ENCODE measurements at regions not wholly inside any gene's neighbourhood (a gene's known extent, or its start where the extent isn't known, plus 50 kb on each side); places are given as distances from the start of the nearest gene placed in this dataset.

DNA sequence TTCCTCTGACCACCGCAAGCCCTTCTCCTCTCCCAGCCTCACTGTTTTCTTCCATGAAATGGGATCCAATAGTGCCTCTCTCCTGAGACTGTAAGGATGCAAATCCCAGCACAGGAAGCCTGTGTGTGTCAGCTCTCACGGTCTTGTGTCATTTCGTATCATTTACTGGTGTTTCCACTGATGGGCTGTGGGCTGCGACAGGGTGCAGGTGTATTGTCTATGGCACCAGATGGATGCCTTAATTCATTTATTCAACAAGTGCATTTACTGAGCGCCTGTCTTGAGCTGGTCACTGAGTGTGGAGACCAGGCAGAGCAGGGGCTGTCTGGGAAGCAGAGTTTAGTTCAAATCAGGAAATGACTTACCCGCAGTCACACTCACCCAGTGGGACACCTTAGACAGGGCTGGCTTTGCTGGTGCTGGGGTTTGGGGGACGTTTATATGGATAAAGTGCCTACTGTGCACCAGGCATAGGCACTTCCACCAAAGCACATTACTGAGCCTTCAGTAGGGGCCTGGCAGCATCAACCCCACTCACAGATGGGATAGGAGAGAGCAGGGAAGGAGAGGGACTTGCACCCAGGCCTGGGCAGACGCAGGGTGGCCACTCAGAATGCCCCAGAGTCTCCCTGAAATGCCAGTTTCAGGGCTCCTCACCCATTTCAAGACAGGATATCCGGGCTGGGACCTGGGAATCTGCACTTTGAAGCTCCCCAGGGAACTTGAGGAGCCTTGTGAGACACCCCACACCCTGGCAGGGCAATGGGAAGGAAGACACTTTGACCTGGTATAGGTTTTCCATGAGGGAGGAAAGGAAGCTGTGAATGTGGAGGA lies 398.9 kb downstream of the MATN1 start:
- DNase-seq (ENCODE audit: extremely low read depth in 1 of 2, low read depth in 1 of 2), result no peak

- no peak for DNase-seq (ENCODE audit: extremely low read depth in 1 of 2, low read depth in 1 of 2)
Measured at GRCh38 chr1:30323841-30324240, 399.5 kb downstream of the MATN1 start.

DNA sequence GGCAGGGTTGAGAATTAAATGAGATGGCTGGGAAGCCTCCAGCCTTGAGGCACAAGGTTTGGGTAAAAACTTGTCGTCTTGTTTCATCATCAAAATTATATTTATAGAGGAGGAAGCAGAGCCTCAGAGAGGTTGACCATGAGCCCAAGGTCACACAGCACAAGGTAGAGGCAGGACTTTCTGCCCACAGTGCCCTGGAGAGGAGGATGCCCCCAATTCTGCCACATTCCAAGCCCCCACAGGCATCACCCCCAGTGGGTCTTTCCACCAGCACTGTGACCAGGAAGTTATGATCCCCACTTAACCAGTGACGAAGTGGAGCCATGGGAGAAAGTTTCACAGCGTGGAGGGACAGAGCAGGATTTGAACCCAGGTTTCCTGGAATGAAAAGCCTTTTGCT lies 400.0 kb downstream of the MATN1 start:
- no peak for DNase-seq (ENCODE audit: extremely low read depth in 1 of 2, low read depth in 1 of 2)

DNA sequence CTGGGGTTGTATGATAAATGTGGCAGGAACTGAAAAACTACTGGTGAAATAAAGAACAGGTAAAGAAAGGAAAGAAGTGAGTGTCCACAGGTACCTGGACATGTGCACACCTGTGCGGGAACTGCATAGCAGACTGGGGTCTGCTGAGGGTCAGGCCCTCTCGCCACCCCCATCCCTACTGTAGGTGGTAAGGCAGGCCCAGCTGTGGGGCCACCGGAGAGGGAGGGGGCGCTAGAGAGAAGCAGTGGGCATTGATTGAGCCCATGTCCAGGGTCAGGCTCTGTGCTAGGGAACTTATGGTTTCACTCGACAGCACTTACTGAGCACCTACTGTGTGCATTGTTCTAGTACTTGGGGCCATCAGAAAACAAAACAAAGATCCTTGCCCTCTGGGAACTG lies 400.5 kb downstream of the MATN1 start:
- DNase-seq (ENCODE audit: extremely low read depth in 1 of 2, low read depth in 1 of 2), result no peak

- DNase-seq (ENCODE audit: extremely low read depth in 1 of 2, low read depth in 1 of 2), result no peak
Measured at GRCh38 chr1:30321996-30322858, 401.2 kb downstream of the MATN1 start.

DNA sequence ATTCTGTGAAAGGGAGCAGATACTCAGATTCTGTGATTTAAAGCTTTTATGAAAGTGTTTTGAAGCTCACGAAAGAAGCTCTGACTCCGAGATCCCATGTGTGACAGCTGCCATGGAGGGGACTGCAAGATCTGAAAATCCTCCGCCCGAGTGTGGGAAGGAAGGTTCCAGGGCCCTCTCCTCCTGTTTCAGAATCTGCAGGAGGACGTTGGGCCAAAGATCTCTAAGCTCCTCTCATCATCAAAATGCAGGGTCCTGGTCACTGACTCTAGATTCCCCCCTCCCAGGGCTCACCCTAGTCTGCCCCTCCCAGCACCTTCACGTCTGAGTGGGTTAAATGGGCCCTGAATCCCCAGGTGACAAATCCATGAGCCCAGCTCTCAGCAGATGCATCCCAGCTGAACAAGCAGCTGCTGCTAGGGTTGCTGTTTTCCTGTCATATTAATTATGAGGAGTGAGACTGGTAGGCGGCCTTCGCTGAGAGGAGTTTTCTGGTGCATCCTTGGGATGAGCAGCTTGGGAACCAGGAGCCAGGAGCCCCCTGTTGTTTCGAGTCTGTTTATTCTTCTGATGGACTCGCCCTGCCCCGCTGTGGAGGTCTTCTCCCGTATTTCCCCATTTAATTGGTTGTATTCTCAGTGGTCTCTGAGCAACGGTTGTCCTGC lies 402.0 kb downstream of the MATN1 start:
- DNase-seq (ENCODE audit: extremely low read depth in 1 of 2, low read depth in 1 of 2), result no peak

GRCh38 chr1:30320581-30320890 lies 402.8 kb downstream of the MATN1 start:
- no peak for DNase-seq (ENCODE audit: extremely low read depth in 1 of 2, low read depth in 1 of 2)

- no peak for DNase-seq (ENCODE audit: extremely low read depth in 1 of 2, low read depth in 1 of 2)
Measured at GRCh38 chr1:30319765-30320580, 403.4 kb downstream of the MATN1 start.

DNA sequence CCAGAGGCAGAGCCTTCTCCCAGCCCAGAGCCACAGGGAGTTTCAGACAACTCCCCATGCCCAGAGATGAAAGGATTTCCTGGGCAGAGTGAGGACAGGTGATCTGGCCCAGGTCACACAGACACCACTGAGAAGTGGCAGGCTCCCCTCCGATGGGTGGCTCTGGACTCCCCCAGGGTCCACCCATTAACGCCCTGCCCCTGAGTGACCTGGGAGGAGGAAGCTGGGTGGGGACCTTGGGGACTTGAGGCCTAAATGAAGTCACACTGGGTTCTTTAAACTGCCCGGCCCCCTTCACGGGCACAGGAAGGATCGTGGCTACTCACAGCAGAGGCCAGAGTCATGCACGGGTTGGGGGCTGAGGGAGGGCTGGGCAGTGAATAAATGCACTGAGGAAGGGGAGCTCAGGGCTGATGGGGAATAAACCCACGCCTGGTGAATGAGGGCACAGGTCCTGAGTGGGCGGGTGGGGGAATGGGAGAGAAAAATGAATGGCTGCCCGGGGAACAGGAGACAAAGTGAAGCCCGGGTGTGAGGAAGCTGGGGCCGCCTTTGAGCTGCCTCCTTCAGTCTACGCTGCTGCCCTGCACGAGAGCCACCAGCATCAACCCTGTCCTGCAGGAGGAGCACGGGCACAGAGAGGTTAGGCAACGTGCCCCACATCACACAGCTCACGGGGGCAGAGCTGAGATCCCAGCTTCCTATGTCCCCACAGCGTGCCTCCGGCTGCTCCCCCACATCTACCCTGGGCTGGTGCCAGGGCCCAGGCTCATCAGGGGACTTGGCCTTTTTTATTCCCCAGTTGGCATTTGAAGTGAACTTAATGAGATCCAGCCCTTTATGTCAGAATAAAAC lies 404.3 kb downstream of the MATN1 start:
- DNase-seq (ENCODE audit: extremely low read depth in 1 of 2, low read depth in 1 of 2), result no peak

GRCh38 chr1:30318413-30318812 lies 405.0 kb downstream of the MATN1 start:
- DNase-seq (ENCODE audit: extremely low read depth in 1 of 2, low read depth in 1 of 2), result no peak

DNA sequence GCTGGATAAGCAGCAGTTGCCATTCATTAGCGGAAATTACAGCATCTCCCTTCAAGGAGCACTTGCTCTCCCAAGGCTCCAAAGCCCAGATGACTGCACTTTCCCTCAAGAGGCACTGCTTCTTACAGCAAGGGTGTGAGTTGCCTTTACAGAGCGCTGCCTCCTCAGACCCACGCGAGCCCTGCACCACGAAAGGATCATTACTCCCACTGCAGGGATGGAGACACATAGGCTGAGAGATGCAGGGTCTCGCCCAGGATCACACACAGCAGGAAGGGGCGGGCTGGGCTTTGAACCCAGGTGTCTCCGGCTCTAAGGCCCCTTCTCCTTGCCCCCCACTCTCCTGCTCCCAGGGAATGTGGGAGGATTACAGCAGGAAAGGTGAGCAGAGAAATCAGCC lies 405.5 kb downstream of the MATN1 start:
- DNase-seq (ENCODE audit: extremely low read depth in 1 of 2, low read depth in 1 of 2), result no peak

- DNase-seq (ENCODE audit: extremely low read depth in 1 of 2, low read depth in 1 of 2), result no peak
Measured at GRCh38 chr1:30316056-30316455, 407.3 kb downstream of the MATN1 start.

- no peak for DNase-seq (ENCODE audit: extremely low read depth in 1 of 2, low read depth in 1 of 2)
Measured at GRCh38 chr1:30315185-30315960, 408.0 kb downstream of the MATN1 start.

GRCh38 chr1:30314591-30314990 lies 408.8 kb downstream of the MATN1 start:
- DNase-seq (ENCODE audit: extremely low read depth in 1 of 2, low read depth in 1 of 2), result no peak

DNA sequence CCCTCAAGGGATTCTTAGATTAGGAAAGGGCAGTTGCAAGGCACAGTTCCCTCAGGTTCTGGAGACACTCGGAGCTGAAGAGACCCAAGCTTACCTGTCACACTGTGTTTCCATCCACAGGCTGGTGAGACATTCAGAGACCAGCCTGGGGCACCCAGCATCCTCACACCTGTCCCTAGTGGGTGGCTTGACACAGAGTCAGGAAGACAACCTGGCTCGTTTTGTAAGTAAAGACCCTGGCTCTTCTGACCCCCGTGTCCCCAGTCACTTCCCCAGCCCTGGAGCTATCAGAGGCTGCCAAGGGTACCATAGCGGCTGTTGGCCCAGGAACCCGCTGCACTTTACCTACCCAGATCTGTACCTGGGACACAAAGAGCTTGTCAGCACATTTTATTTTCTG lies 409.8 kb downstream of the MATN1 start:
- no peak for DNase-seq (ENCODE audit: extremely low read depth in 1 of 2, low read depth in 1 of 2)

DNA sequence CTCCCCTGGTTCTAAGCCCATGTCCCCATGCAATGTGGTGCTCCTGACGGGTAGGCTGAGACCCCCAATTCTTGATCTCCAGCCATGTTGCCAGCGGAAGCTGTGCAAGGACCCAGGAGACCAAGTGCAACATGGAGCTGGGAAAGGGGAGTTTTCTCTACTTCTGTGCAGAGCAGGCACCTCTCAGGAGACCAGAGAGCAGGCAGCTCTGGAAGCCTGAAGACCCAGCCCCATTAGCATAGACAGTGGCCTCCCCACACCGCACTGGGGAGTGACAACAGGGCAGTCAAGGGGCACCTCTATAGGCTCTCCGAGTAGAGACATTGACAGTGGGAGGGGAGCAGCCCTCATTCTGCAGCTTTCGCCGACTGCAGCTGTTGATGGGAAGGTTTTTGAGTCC lies 410.2 kb downstream of the MATN1 start:
- no peak for DNase-seq (ENCODE audit: extremely low read depth in 1 of 2, low read depth in 1 of 2)

- no peak for DNase-seq (ENCODE audit: extremely low read depth in 1 of 2, low read depth in 1 of 2)
Measured at GRCh38 chr1:30312226-30312625, 411.2 kb downstream of the MATN1 start.

GRCh38 chr1:30311749-30312148 lies 411.6 kb downstream of the MATN1 start:
- no peak for DNase-seq (ENCODE audit: extremely low read depth in 1 of 2, low read depth in 1 of 2)
